K562 (cell line): ENCODE measurements at regions not wholly inside any gene's neighbourhood (a gene's known extent, or its start where the extent isn't known, plus 50 kb on each side); places are given as distances from the start of the nearest gene placed in this dataset.

Experiments
- ATAC-seq: fragments of 200-7000 bp; cut with Tn5 transposase; 3 replicates; pipeline ENCODE4 v1.9.1; 2020; ENCODE audit warnings: moderate library complexity
- BruUV-seq: library from RNA; stranded (reverse); fragments of 400-500 nt; replicated peaks from 2 replicates; lab custom pipeline; 2021; lab: Mats Ljungman, UMichigan
- CTCF ChIA-PET: fragments of 300-600 bp; formaldehyde crosslinking; extraction: SDS; loops from one replicate; lab custom pipeline; 2021; ENCODE audit warnings: low intra/inter-chr PET ratio; lab: Yijun Ruan, JAX
- POLR2A ChIA-PET: fragments of 300-600, 350-650 bp; sonication (Branson Sonifier 250); formaldehyde crosslinking; extraction: SDS; loops from one replicate; lab custom pipeline; 2021; ENCODE audit warnings: antibody characterized with exemption, inconsistent platforms; lab: Yijun Ruan, JAX
- DNase-seq, 4 experiments: peaks; one replicate each; pipeline versions ENCODE4 v3.0.0 to v3.0.0-alpha.2; 2011 to 2018; ENCODE audit warnings: low spot score in 3 of 4, mixed read lengths in 3 of 4; ENCODE audit errors: extremely low read depth in 1 of 4
- FAIRE-seq: peaks from 2 replicates; lab custom pipeline; 2011; peaks lifted over from hg19 to GRCh38; lab: Jason Lieb, UNC
- H2AFZ ChIP-seq: 2 replicates; pipeline ENCODE4 v1.6.0; 2011; ENCODE audit warnings: low read depth, low read length, control low read depth, inconsistent platforms
- H3K27ac ChIP-seq: fragments of 200-600 bp; 3 replicates; pipeline ENCODE4 v1.8.0; 2011; ENCODE audit warnings: low read depth, mild to moderate bottlenecking, control low read depth, inconsistent platforms, low read length, moderate library complexity, mixed read lengths; ENCODE audit errors: extremely low read depth
- H3K27me3 ChIP-seq, 2 experiments: fragments of 300-600 bp in 1 of 2; 2 replicates in 1 of 2; 3 replicates in 1 of 2; pipeline versions ENCODE4 v1.6.0 to v1.8.0; 2011; ENCODE audit warnings: inconsistent platforms in 2 of 2, low read length in 2 of 2, mild to moderate bottlenecking in 1 of 2, mixed read lengths in 1 of 2, moderate library complexity in 1 of 2; ENCODE audit not compliant: control insufficient read depth in 2 of 2, insufficient read depth in 2 of 2
- H3K36me3 ChIP-seq: fragments of 300-600 bp; 3 replicates; pipeline ENCODE4 v1.8.0; 2011; ENCODE audit warnings: mild to moderate bottlenecking, low read length, inconsistent platforms; ENCODE audit not compliant: control insufficient read depth, insufficient read depth
- H3K4me1 ChIP-seq, 2 experiments: fragments of 200-600 bp in 1 of 2; replicated peaks in 1 of 2; 2 replicates in 1 of 2; 3 replicates in 1 of 2; pipeline versions ENCODE4 v1.5.1 to v1.8.0; 2011; ENCODE audit warnings: inconsistent platforms in 2 of 2, low read length in 2 of 2, mild to moderate bottlenecking in 1 of 2, mixed read lengths in 1 of 2, moderate library complexity in 1 of 2; ENCODE audit not compliant: control insufficient read depth in 2 of 2, insufficient read depth in 2 of 2
- H3K4me2 ChIP-seq: 2 replicates; pipeline ENCODE4 v1.6.1; 2011; ENCODE audit warnings: low read length, control low read depth, inconsistent platforms, mixed read lengths; ENCODE audit not compliant: insufficient read depth
- H3K4me3 ChIP-seq: fragments of 200-600 bp; sonication (generic), shearing (Covaris generic); 2 replicates; pipeline ENCODE4 v1.5.1; 2016; ENCODE audit warnings: control low read depth, inconsistent platforms
- H3K79me2 ChIP-seq: fragments of 200-600 bp; 3 replicates; pipeline ENCODE4 v1.8.0; 2011; ENCODE audit warnings: low read length, inconsistent platforms; ENCODE audit not compliant: control insufficient read depth, insufficient read depth
- H3K9ac ChIP-seq, 2 experiments: 2 replicates each; pipeline versions ENCODE4 v1.6.0 to v1.6.1; 2011; ENCODE audit warnings: low read depth in 2 of 2, low read length in 2 of 2, control low read depth in 1 of 2, inconsistent platforms in 1 of 2, mild to moderate bottlenecking in 1 of 2, mixed read lengths in 1 of 2; ENCODE audit not compliant: insufficient read depth in 1 of 2
- H3K9me1 ChIP-seq: one replicate; pipeline ENCODE4 v1.6.0; 2011; ENCODE audit warnings: inconsistent platforms, mild to moderate bottlenecking, low read length, moderate library complexity; ENCODE audit not compliant: control insufficient read depth, insufficient read depth
- H3K9me3 ChIP-seq: replicated peaks from 2 replicates; pipeline ENCODE4 v1.5.1; 2011; ENCODE audit warnings: low read depth, low read length, inconsistent platforms; ENCODE audit not compliant: control insufficient read depth, insufficient read depth
- H4K20me1 ChIP-seq: replicated peaks from 2 replicates; pipeline ENCODE4 v1.6.1; 2011; ENCODE audit warnings: low read length, inconsistent platforms, mixed read lengths; ENCODE audit not compliant: control insufficient read depth, insufficient read depth
- CEBPZ ChIP-seq: fragments of 150-350 bp; IDR thresholded peaks from 2 replicates; pipeline ENCODE4 v1.6.1; 2014; ENCODE audit warnings: low read depth, mild to moderate bottlenecking, low read length, borderline replicate concordance
- CHD2 ChIP-seq: IDR thresholded peaks from 2 replicates; pipeline ENCODE4 v1.6.1; 2011; ENCODE audit warnings: low read depth, low read length
- HMGXB4 ChIP-seq: sonication (generic); formaldehyde crosslinking; IDR thresholded peaks from 2 replicates; pipeline ENCODE4 v1.8.1; 2023; ENCODE audit warnings: mild to moderate bottlenecking, missing genetic modification reagents
- LARP7 ChIP-seq: fragments of 450-650 bp; IDR thresholded peaks from 2 replicates; pipeline ENCODE4 v1.6.1; 2016
- PKNOX1 ChIP-seq: fragments of 450-650 bp; IDR thresholded peaks from 2 replicates; pipeline ENCODE4 v1.6.1; 2016
- RAD21 ChIP-seq, 2 experiments: fragments of 250-450 bp in 1 of 2; fragments of 450-650 bp in 1 of 2; sonication (Bioruptor Pico) in 1 of 2; formaldehyde crosslinking in 1 of 2; IDR thresholded peaks in 1 of 2; conservative IDR thresholded peaks in 1 of 2; 2 replicates each; pipeline versions ENCODE4 v1.4.0 to v1.8.0; 2020 to 2022; ENCODE audit warnings: mild to moderate bottlenecking in 2 of 2, moderate library complexity in 1 of 2
- USF1 ChIP-seq: sonication (generic); formaldehyde crosslinking; IDR thresholded peaks from 2 replicates; pipeline ENCODE4 v1.9.0; 2022; ENCODE audit warnings: mild to moderate bottlenecking, missing genetic modification reagents
- ZNF274 ChIP-seq: IDR thresholded peaks from 2 replicates; pipeline ENCODE4 v1.6.1; 2011; ENCODE audit warnings: low read depth, mild to moderate bottlenecking, low read length, moderate library complexity, borderline replicate concordance
- WGBS: fragments of 100-300 bp; shearing (Covaris generic); methylation state at CpG from one replicate; pipeline ENCODE4 v1.1.6; 2016; ENCODE audit warnings: low coverage, mixed read lengths; ENCODE audit not compliant: insufficient coverage; ENCODE audit errors: missing lambda C conversion rate; 5-methylcytosine and 5-hydroxymethylcytosine counted together
- in situ Hi-C: fragments of 300-500 bp; cut with MboI; formaldehyde crosslinking; loops from 4 replicates; pipeline ENCODE4 v1.15.0; 2018; ENCODE audit warnings: inconsistent platforms, mixed read lengths
- intact Hi-C: fragments of 100-400 bp; cut with micrococcal nuclease; formaldehyde crosslinking; loops from 2 replicates; pipeline ENCODE4 v1.14.2; 2022

- POLR2A ChIA-PET: no interaction called here
- H3K27ac ChIP-seq: no peak overlapping the region
- WGBS: 2% methylated on average over 11 of the region's 12 CpGs
- H4K20me1 ChIP-seq: no peaks in the 10 kb centered on the region
- intact Hi-C loops: no loop called here
- H3K36me3 ChIP-seq: no peaks in the 10 kb centered on the region
- no peak overlapping the region for H3K4me2 ChIP-seq
- H3K9me3 ChIP-seq: no peaks in the 10 kb centered on the region
- no TSS peak for BruUV-seq
- H3K27me3 ChIP-seq: peaks cover 26 to 46% of the 10 kb centered on the region in 2 experiments
- TF ChIP-seq PKNOX1 (0 out of 2 replicates have a peak, but pooled peaks have one; percentile 20), RAD21 (CRISPR knock-in tag; conservative IDR thresholded peaks at IDR 0.05 in 1 of 2, IDR thresholded peaks at IDR 0.05 in 1 of 2) (peak in 1 of 2 experiments; percentile 17; a peak in 1 of 4 replicates), USF1 (CRISPR knock-in tag) (no peak), HMGXB4 (no peak), LARP7 (no peak), CEBPZ (no peak), CHD2 (no peak), ZNF274 (no peak)
- TF ChIP-seq, all 486 proteins: peak for 2
- FAIRE-seq (no peak), DNase-seq (peak in 1 of 4 experiments; percentile 10), ATAC-seq (peak; percentile 60)
- Histone ChIP-seq H3K9ac (no peak overlapping the region), H3K9me1 (no peaks in the 10 kb centered on the region), H3K4me3 (no peak overlapping the region), H2AFZ (no peak overlapping the region), H3K4me1 (no peaks in the 10 kb centered on the region), H3K79me2 (no peaks in the 10 kb centered on the region)
- CTCF ChIA-PET: interaction anchor here (0.5 kb wide), 1 partner anchor 597 kb away, joined by 3 read pairs; no protein-coding TSS in a partner anchor
- in situ Hi-C loops: no loop called here
These were observed 97.2 kb downstream of the SREK1 start for GRCh38 chr5:66241136-66241825.
